GM19023 (cell line): ENCODE measurements at regions not wholly inside any gene's neighbourhood (a gene's known extent, or its start where the extent isn't known, plus 50 kb on each side); places are given as distances from the start of the nearest gene placed in this dataset.
"Not testable (repeated sequence)": the region's sequence is repeated elsewhere in the genome, so short reads cannot be mapped to it uniquely, and the experiment has no call there.

Experiments used
- ATAC-seq: cut with Tn5 transposase; IDR thresholded peaks from one replicate; pipeline ENCODE4 v1.9.1; 2021; ENCODE audit warnings: mild to moderate bottlenecking, moderate library complexity; ENCODE audit not compliant: unreplicated experiment

DNA sequence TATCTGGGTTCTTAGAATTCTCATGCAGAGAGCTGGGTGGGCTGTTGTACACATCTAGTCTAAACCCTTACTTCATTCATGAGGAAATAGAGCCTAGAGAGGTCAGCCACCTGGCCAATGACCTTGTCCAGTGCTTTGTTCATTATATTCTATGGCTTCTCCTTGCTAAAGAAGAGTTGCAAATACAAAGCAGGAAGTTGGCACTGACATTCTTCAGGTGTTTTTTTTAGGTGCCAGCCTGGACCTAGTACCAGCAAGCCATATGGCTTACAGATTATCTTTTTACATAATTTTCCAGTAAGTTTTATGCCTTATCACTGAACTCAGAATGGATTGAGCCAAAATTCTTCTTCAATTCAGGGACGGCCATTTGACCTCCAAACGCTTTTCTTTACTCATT lies 54.7 kb upstream of the PGM2 start:
- ATAC-seq, result no peak

DNA sequence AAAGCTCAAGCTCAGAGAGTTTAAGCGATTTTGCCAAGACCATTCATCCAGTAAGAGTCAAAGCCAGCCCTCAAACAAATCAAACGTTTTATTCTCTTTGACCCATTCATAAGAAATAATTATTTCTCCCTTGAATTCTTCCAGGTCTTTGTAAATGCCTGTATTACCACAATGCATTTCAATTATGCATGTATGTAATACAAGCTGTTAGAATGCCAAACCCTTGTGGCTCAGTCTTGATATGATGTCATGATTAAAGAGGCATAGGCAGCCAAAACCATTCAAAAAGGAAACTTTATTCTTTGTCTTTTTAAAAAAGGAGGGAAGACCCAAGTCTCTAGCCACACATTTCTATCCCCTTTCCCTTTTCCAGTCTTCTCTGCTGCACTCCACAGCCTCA lies 56.5 kb upstream of the PGM2 start:
- ATAC-seq, result no peak

DNA sequence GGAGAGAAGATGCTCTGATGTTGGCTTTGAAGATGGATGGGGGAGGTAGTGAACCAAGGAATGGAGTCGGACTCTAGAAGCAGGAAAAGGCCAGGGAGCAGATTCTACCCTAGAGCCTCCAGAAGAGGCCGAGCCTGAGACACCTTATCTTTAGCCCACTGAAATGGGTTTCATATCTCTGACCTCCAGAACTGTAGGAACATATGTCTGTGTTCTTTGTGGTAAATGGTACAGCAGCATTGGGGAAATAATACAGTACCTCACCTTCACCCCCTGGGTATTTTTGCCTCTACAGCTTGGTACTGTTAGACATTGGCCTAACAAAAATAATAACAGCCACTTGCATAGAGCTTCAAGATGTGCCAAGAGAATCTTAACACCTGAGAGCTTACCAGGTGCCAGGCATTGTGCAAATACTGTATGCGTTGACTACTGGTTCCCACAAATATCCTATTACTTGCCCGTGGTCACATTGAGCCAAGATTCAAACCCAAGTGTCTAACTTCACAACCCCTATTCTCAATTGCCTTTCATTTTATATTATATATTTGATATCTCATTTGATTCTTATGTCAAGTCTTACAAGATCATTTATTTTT lies 57.0 kb upstream of the PGM2 start:
- no peak for ATAC-seq

DNA sequence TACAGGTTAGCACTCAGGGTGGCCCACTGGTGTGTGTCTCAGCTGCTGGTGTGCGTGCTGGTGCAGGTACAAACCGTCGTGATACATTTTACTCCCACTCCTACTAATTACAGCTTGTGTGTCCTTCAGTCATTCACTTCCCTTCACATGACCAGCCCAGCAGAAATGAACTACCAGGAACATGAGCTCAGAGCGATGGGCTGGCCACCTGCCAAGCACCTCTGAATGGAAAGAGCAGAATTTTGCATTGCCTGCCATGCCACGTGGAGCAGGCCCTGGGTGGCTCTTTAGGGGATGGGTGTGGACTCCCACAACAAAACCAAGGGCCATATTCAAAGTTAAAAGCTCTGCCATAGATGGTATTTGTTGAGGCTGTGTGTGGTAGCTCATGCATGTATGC lies 58.9 kb upstream of the PGM2 start:
- no peak for ATAC-seq

DNA sequence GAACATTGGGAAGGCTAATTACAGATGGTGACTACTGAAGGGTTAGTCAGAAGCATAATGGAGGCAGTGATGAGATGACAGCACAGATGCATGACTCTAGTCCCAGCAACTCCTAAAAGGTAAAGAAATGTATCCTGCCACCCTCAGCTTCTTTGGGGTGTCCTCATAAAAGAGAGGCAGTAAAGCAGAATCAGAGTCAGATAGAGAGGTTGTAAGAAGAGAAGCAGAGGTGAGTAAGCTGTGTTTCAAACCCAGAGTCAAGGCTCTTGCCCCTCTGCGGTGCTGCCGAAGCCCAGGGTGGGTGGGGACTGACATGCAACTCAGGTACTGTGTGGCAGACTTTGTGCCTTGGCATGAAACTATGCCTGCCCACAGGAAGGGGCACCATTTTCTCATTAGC lies 59.5 kb upstream of the PGM2 start:
- no peak for ATAC-seq

DNA sequence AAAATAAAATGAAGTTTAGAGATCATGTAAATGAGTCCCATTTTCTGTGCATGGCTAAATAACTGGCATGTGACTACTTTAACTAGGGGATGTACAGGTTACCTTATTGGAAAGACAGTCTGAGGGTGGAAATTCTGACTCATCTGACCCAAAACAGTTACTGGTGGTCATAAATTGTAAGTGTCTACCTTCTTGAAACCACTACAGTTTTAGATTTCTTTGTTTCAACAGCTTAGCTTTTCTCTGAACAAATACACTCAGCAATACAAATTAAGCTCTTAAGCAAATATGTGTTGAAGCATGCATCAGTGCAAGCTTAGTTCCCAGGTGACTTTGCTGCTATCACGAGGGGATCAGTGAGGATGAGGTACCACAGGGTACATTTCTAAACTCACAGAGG lies 60.7 kb upstream of the PGM2 start:
- ATAC-seq, result peak; percentile 57

DNA sequence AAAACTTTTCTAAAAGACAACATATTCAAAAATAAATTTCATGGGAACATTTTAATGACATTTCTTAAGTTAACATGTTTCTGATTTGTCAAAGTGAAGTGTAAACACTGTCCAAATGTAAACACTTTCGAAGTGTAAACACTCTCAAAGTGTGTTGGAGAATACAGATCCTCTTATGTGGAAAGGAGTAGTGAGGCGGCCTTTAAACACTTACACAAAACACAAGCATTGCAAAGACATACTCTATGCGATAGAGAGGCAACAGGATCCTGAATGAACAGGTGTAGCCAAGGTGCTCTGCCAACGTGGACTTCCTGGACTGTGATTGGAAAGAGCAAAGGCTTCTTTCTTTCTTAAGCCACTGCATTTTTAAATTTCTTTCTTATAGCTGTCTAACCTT lies 62.7 kb upstream of the PGM2 start:
- ATAC-seq, result no peak

DNA sequence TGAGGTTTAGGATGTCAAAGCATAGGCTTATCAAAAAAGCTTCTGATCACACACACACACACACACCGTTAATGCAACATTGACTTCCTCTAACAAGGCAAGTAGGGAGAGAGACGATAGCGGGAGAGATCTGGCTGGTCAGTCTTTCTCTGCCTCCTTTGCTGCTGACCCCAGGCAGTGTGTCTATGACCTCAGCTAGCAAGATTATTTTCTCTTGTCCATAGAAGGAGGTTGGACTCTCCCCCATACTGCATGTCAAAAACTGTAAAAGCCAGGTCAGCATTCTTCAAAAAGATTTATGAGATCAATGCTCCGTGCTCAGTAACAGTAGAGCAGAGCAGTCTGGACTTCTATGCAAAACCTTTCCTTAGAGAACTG lies 63.5 kb upstream of the PGM2 start:
- no peak for ATAC-seq

DNA sequence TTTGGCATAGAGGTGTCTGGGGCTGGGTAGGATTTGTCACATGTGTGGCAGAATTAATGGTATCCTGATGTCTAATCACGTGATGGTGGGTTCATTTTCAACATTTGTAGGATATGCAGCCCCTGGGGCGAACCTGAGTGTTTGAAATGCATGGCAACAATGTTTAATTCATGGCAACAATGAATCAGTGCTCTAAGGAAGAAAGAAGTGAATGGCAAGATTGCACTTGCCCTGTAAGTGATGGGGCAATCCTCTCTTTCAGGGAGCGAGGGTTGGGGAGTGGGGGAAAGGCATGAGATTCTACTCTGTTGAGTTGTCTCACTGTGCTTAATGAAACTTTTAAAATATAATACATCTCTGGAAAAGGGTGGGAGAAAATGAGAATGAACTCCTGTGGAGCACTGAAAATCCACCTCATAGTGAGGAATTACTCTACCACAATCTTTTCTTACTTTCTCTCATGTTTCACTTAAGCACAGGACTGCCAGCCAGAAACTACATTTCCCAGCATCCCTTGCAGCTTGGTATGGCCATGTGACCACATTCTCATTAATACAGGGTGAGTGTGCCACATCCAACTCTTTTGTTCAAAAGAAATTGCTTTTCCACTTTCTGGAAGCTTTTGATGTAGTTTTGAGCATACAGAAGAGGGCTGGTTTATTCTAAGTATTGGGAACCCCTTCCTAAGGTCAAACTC lies 64.0 kb upstream of the PGM2 start:
- ATAC-seq, result no peak

DNA sequence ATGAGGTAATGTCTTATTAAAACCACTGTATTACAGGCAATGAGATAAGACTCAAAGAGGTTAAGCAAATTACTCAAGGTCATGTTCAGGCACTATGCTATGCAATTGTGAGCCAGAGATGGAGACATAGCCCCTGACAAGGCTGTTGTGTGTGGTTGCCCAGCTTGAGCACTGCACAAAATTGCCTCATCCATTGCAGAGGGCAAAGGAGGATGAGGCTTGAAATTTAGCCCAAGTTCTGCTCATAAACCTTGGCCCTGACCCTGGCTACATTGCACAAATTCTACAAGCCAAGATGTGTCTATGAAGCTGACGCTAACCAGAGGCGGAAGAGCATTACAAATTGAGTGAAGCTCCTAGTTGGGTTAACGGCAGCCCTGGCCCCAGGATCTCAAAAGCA lies 65.6 kb upstream of the PGM2 start:
- ATAC-seq, result no peak

DNA sequence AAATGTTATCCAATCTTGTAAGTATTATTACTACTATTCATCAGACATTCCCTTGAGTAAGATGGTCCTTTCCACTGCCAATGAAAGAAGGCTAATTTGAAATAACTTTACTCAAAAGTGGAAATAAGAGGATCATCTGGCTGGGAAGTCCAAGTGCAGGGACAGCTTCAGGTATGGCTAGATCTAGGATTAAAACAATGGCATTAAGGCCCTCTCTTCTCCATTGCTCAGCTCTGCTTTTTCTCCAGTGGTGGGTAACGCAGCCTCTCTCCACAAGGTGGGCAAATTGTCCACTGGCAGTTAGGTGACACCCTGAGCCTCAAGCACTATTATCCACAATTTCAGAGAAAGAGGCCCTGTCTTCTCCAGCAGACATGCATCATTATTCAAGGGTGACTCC lies 66.7 kb upstream of the PGM2 start:
- no peak for ATAC-seq

DNA sequence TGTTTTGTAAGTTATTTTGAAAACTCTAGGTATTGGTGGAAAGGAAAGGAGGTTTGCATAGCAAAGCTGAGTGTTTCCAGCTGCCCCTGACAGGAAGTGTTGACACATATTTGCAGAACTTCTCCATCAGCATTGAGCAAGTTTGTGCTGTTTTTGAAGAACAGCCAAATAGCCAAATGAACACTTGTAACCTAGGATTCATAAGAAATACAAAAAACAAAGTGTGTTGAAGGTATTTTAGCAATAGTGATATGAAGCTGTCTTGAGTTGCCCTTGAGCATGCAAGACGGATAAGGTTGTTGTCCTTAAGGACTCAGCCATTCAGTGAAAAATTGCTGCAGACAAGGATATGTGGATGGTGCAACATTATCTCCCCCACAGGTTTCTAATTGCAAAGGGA lies 68.3 kb upstream of the PGM2 start:
- ATAC-seq, result no peak

DNA sequence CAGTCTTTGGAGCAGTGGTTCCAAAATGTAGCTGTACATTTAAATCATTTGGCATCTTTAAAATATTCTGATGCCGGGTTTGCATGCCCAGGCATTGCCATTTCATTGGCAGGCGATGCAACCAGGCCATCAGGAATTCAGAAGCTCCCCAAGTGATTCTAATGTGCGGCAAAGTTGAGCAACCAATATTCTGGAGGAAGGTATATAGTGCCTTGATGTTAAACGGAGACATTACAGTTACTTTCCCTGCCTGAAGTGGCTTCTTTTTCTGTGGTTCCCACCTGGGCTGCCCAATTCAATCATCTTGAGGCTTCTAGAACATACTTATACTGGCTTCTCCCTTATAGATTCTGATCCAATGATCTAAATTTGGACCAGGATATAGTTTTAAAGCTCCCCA lies 68.7 kb upstream of the PGM2 start:
- ATAC-seq, result no peak

DNA sequence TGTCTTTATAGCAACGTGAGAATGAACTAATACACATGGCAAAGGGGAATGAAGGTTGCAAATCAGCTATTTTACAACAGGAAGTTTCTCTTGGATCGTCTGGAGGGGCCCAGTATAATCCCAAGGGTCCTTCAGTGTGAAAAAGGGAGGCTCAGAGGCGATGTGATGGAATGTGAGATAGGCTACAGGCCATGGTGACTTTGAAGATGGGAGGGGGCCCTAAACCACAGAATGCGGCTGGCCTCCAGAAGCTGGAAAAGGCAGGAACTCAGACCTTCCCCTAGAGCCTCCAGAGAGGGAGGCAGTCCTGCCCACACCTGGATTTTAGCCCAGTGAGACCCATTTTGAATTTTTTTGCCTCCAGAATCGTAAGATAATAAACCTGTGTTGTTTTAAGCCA lies 69.4 kb upstream of the PGM2 start:
- no peak for ATAC-seq

DNA sequence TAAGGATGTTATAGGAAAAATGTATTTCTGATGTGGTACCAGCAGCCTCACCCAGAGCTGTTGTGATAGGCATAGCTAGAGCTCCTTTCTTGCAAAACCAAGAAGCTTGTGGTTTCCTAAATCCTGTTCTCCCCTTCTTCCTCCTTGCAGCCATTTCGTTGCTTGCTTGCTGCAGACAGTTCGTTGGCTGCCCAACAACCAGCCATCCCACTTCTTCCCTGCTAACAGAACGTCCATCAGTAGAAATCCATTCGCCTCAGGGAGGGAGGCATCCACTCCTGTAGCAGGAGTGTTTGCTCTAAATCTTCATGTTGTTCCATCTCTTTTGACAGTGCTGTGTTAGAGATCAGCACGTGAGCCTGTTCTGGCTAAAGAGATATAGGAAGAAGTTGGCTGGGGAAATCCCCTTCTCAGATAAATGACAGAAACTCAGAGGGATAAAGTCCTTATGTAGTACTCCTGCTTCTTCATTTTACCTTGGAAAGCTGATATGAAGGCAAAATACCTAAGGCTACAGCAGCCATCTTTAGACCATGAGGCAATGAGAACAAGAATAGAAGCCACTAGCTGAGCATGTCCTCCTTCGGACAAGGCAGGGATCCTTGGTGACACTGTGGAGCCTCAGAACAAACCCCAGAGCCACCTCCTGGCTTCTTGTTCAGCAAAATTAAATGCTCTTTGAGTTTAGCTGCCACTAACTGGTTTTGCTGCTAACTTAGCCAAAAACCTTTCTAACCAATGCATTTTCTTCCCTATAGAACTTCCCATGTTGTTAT lies 68.4 kb upstream of the RELL1 start:
- ATAC-seq, result no peak

DNA sequence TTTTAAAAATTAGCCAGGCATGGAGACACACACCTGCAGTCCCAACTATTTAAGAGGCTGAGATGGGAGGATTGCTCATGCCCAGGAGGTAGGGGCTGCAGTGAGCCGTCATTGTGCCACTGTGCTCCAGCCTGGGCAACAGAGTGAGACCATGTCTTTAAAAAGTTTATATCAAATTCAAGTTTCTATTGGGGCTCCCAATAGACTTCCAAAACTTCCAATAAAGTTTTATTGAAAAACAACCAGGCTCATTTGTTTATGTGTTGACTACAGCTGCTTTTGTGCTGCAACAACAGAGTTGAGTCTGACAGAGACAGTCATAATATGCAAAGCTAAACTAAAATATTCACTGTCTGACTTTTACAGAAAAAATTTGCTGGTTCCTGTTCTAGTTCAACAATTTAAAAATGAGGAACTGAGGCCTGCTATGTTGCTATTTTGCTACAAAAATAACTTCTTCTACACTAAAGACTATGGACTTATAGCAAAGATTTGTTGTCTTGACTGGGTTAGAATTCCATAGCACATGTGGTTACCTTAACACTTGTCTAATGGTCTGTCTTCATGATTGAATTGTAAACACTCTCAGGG lies 63.3 kb upstream of the RELL1 start:
- ATAC-seq, result no peak

DNA sequence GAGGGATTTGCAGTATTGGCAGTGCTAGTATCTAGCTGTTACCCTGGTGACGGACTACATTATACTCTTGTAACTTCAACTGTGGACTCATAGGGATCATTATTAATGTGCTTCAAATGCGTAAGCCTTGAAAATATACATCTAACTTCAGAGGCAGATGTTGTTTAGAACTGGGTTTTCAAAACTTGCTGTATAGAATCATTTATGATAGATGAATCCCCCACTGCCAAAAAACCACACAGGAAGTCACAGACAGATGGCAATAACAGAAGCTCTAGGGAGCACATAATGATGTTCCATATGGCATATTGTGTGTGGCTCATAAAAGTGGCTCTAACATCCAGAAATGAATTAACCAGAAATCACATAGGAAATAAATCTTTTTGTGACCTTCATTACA lies 62.3 kb upstream of the RELL1 start:
- ATAC-seq, result no peak

DNA sequence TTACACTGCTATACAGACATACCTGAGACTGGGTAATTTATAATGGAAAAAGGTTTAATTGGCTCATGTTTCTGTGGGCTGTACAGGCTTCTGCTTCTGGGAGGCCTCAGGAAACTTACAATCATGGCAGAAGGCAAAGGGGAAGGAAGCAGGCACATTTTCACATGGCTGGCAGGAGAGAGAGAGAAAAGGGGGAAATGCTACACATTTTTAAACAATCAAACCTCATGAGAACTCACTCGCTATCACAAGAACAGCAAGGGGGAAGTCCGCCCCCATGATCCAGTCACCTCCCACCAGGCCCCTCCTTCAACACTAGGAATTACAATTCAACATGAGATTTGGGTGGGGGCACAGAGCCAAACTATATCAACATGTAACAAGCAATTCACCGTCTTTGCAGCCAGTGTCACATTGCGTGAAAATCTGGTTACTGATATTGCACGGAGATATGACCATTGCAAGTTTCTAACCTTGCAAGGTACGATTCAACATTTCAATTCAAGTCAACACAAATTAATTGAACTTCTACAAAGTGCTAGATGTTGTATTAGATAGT lies 61.7 kb upstream of the RELL1 start:
- ATAC-seq, result no peak

DNA sequence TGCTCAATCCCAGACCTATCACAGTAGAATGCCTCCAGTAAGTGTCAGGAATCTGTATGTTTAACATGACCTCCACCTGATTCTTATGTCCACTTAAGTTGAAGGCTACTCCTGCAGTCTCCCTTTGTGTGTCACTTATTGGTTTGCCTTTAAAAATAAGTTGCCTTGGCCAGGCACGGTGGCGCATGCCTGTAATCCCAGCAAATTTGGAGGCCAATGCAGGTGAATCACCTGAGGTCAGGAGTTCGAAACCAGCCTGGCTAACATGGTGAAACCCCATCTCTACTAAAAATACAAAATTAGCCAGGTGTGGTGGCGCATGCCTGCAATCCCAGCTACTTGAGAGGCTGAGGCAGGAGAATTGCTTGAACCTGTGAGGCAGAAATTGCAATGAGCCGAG lies 60.7 kb upstream of the RELL1 start:
- not testable (repeated sequence) for ATAC-seq

DNA sequence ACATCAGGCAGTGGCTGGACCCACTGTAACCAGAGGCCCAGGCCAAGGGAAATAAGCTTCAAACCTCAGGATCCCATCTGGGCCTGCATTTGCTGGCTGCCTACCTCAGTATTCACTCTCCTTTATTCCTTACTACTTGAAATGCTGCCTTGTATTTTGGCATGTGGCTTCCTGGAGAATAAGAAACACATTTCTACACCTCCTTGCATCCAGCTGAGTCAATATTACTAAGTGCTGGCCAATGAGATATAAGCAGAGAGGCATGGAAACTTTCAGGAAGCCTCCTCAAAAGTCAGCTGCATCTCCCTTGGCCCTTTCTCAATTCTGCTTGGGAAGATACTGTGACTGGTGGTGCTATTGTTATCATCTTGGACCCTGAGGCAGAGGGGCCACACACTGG lies 59.8 kb upstream of the RELL1 start:
- no peak for ATAC-seq

DNA sequence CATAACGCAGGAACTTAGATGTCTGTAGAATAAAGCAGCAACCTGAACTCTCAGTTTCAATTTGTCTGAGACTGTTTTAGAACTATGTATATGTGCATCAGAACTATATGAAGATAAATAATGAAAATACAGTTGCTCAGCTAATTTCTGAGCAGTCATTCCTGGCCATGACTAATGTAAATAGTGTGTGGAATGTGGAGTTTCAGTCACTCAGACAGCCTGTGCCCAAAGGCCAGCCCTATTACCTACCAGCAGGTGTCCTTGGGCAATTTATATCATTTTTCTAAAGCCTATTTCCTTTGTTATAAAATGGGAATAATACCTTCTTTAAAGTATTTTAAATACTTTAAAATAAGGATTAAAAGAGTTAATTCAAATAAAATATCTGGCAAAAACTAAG lies 56.0 kb upstream of the RELL1 start:
- no peak for ATAC-seq

DNA sequence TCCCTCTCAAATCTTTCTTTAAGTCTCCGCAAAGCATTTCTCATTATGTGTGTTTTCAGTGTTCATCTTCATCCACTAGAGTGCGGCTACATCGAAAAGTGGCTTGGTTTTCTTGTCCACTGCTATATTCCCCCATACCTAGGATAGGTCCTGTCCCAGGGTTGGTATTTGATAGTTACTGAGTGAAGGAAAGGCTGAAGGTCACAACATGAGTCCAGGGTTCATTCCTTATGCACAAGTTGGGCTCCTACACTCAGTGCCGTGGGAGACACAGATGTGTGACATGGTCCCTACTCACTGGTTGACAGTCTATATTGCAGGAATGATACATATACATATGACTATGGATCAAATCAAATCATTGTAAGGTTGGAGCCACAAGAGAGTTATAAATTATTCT lies 55.4 kb upstream of the RELL1 start:
- no peak for ATAC-seq
